RWPE1 (cell line): ENCODE measurements at regions not wholly inside any gene's neighbourhood (a gene's known extent, or its start where the extent isn't known, plus 50 kb on each side); places are given as distances from the start of the nearest gene placed in this dataset.
"Not testable (repeated sequence)": the region's sequence is repeated elsewhere in the genome, so short reads cannot be mapped to it uniquely, and the experiment has no call there.

Source experiments
- CTCF ChIA-PET: fragments of 350-600 bp; sonication (Branson Sonifier 250); formaldehyde crosslinking; extraction: SDS; loops from one replicate; lab custom pipeline; 2021; lab: Yijun Ruan, JAX
- POLR2A ChIA-PET: fragments of 400-600 bp; formaldehyde crosslinking; extraction: SDS; loops from one replicate; lab custom pipeline; 2020; ENCODE audit warnings: antibody characterized with exemption; ENCODE audit not compliant: low non-redundant PET; lab: Yijun Ruan, JAX
- DNase-seq: peaks from one replicate; pipeline ENCODE4 v3.0.0; 2012; ENCODE audit warnings: low spot score
- H3K27ac ChIP-seq: fragments of 450-650 bp; 2 replicates; pipeline ENCODE4 v1.5.1; 2017
- TF ChIP-seq, protein P1 (sequence below): fragments of 450-650 bp; conservative IDR thresholded peaks from 2 replicates; pipeline ENCODE4 v1.5.1; 2017; ENCODE audit warnings: low read depth, mild to moderate bottlenecking

DNA sequence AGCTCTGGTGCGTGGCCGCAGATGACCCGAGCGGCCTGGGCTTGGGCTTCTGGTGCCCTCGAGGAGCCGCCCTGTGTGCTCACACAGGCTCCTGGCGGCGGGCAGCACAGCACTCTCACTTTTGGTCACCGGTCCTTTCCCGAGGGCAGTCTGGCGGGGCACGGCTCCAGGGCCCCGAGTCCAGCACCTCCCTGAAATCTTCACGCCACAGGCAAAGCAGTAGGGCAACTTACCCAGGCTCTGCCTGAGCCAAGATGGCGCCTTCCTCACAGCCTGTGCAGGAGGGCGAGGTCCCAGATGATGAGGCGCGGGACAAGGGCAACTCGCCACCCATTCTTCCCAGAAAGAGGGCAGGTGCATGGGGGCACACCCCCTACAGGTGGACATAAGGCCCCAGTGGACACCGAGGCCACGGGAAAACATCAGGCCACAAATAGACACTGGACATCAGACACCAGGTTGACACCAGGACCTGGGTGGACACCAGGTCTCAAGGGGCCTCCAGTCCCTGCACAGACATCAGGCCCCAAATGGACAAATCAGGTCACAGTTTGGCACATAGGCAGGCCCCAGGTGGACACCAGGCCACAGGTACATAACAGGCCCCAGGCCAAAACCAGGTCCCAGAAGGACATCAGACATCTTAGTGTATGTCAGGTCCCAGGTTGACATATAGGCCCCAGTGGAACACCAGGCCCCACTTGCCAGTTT is 57.6 kb upstream of the SEPTIN5 start:
- no peak for DNase-seq
- POLR2A ChIA-PET = no interaction called here
- no peak overlapping the region for H3K27ac ChIP-seq
- CTCF ChIA-PET = no interaction called here
- TF ChIP-seq, protein P1, sequence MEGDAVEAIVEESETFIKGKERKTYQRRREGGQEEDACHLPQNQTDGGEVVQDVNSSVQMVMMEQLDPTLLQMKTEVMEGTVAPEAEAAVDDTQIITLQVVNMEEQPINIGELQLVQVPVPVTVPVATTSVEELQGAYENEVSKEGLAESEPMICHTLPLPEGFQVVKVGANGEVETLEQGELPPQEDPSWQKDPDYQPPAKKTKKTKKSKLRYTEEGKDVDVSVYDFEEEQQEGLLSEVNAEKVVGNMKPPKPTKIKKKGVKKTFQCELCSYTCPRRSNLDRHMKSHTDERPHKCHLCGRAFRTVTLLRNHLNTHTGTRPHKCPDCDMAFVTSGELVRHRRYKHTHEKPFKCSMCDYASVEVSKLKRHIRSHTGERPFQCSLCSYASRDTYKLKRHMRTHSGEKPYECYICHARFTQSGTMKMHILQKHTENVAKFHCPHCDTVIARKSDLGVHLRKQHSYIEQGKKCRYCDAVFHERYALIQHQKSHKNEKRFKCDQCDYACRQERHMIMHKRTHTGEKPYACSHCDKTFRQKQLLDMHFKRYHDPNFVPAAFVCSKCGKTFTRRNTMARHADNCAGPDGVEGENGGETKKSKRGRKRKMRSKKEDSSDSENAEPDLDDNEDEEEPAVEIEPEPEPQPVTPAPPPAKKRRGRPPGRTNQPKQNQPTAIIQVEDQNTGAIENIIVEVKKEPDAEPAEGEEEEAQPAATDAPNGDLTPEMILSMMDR = no peak

DNA sequence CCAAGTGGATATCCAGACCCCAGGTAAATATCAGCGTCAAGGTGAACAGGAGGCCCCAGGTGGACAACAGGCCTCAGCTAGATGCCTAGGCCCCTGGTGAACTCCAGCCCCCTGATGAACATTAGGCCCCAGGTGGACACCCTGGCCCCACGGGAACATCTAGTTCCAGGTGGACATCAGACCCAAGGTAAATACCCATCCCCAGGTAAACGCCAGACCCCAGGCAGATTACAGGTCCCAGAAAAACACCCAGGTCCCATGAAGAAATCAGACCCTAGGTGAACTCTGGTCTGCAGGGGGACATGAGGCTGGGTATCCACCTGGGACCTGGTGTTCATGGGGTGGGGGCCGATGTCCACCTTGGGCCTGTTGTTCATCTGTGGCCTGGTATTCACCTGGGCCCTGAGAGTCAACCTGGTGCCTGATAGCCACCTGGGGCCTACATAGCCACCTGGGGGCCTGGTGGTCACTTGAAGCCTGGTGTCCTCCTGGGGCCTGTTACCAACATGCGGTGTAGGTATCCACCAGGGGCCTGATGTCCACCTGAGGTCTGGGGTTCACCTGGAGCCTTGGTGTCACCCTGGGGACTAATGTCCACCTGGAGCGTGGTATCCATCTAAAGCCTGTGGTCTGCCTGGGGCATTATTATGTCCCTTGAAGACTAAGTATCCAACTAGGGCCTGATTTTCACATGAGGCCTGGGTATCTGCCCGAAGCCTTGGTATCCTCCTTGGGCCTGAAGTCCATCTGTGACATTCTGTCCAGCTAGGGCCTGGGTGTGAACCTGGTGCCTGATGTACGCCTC is 56.8 kb upstream of the SEPTIN5 start:
- DNase-seq = no peak
- ChIA-PET CTCF (no interaction called here), POLR2A (no interaction called here)
- TF ChIP-seq, protein P1 = no peak
- H3K27ac ChIP-seq = no peak overlapping the region

DNA sequence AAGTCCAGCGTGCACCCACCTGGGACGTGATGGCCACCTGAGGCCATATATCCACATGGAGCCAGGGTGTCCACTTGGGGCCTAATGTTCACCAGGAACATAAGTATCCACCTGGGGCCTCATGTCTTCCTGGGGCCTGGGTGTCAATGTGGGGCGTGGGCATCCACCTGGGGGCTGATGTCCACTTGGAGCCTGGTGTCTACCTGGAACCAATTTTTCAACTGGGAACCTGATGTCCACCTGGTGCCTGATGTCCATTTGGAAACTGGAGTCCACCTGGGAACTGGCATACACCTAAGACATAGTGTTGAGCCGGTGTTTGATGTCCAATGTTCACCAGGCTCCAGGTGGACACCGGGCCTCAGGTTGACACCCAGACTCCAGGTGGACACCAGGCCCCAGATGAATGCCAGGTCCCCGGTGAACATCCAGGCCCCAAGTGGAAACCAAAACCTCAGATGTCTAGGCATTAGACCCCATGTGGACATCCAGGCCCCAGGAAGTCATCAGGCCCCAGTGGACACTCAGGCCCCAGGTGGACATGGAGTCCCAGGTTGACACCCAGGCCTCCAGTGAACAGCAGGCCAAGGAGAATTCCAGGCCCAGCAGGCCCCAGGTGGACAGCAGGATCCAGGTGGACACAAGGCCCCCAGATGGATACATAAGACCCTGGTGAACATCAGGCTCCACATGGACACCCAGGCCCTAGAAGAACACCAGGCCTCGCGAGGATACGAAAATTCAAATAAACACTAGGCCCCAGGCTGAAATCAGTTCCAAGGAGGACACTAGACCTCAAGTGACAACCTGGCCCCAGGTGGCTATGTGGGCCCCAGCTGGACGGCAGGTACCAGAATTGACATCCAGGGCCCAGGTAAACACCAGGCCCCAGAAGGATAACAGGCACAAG is 56.0 kb upstream of the SEPTIN5 start:
- ChIA-PET POLR2A (no interaction called here), CTCF (no interaction called here)
- no peak for DNase-seq
- no peak overlapping the region for H3K27ac ChIP-seq
- TF ChIP-seq, protein P1 = no peak

DNA sequence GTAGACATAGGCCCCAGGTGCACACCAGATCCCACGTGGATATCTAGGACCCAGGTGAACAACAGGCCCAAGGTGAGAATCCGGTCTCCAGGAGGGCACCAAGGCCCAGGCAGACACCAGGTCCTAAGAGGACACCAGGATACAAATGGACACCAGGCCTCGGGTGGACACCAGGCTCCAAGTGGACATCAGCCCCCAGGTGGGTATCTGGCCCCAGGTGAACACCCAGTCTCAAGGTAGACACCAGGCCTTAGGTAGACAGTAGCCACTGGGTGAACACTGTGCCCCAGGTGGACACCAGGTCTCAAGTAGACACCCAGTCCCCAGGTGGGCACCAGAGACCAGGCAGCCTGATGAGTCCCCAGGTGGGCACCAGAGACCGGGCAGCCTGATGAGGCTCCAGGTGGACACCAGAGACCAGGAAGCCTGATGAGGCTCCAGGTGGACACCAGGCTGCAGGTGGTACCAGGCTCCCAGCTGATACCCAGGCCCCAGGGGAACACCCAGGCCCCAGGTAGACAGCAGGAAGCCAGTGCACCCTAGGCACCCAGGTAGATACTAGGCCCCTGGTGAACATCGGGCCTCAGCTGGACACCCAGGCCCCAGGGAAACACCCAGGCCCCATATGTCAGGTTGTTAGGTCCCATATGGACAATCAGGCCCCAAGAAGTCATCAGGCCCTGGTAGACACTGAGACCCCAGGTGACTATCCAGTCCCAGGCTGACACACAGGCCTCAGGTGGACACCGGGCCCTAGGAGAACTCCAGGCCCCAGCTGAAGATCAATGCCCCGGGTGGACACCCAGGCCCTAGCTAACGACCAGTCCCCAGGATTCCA is 55.1 kb upstream of the SEPTIN5 start:
- no peak overlapping the region for H3K27ac ChIP-seq
- no peak for DNase-seq
- TF ChIP-seq, protein P1 = no peak
- ChIA-PET POLR2A (no interaction called here), CTCF (no interaction called here)

DNA sequence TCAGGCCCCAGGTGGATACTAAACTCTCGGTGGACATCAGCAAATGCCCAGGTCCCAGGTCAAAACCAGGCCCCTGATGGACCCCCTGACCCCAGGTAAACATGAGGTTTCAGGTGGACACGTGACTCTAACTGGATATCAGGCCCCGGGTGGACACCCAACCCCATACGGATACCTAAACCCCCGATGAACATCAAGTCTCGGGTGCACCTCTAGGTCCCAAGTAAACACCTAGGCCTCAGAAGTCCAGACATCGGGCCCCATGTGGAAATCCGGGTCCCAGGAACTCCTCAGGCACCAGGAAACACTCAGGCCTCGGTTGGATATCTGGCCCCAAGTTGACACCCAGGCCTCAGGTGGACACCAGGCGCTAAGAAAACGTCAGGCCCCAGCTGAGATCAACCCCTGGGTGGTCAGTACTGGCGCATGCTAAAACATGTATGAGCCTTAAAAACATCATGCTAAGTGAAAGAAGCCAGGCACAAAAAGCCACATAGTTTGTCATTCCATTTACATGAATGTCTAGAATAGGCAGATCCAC is 54.4 kb upstream of the SEPTIN5 start:
- CTCF ChIA-PET = no interaction called here
- POLR2A ChIA-PET = no interaction called here
- no peak for DNase-seq
- TF ChIP-seq, protein P1 = no peak
- H3K27ac ChIP-seq = no peak overlapping the region

DNA sequence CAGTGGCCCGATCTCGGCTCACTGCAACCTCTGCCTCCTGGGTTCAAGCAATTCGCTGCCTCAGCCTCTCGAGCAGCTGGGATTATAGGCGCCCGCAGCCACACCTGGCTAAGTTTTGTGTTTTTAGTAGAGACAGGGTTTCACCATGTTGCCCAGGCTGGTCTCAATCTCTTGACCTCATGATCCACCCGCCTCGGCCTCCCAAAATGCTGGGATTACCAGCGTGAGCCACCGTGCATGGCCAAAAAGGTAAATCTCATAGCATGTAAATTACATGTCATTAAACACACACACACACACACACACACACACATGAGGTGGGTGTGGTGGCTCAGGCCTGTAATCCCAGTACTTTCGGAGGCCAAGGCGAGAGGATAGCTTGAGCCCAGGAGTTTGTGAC is 53.7 kb upstream of the SEPTIN5 start:
- POLR2A ChIA-PET, DNase-seq, CTCF ChIA-PET, H3K27ac ChIP-seq: not testable (repeated sequence)
